Coronary artery (tissue), 2 donors: ENCODE measurements at regions not wholly inside any gene's neighbourhood (a gene's known extent, or its start where the extent isn't known, plus 50 kb on each side); places are given as distances from the start of the nearest gene placed in this dataset.

ENCODE experiments used
- DNase-seq: peaks from one replicate; pipeline ENCODE4 v3.0.0-alpha.2; 2017; ENCODE audit warnings: low spot score
- H3K27ac ChIP-seq, 2 donors: fragments of 200-600 bp; sonication (generic); one replicate each; pipeline ENCODE4 v1.5.1; 2016 to 2019
- H3K4me3 ChIP-seq: fragments of 200-600 bp; sonication (generic); 2 replicates; pipeline ENCODE4 v1.5.1; 2016; ENCODE audit warnings: mild to moderate bottlenecking, moderate library complexity
- CTCF ChIP-seq: fragments of 200-600 bp; sonication (generic); IDR thresholded peaks from one replicate; pipeline ENCODE4 v1.5.1; 2019; ENCODE audit warnings: antibody characterized with exemption

GRCh38 chr7:17706275-17706674 lies 234.0 kb downstream of the SNX13 start:
- no peak overlapping the region for H3K27ac ChIP-seq
- H3K4me3 ChIP-seq = no peak overlapping the region
- DNase-seq = no peak
- no peak for TF ChIP-seq CTCF

GRCh38 chr7:17706734-17707133 lies 233.6 kb downstream of the SNX13 start:
- TF ChIP-seq CTCF = no peak
- Histone ChIP-seq H3K27ac (no peak overlapping the region), H3K4me3 (no peak overlapping the region)
- DNase-seq = no peak

- H3K27ac ChIP-seq = no peak overlapping the region
- no peak overlapping the region for H3K4me3 ChIP-seq
- TF ChIP-seq CTCF = no peak
- no peak for DNase-seq
Observed at GRCh38 chr7:17709127-17709526, 231.2 kb downstream of the SNX13 start.

- Histone ChIP-seq H3K4me3 (no peak overlapping the region), H3K27ac (no peak overlapping the region)
- no peak for DNase-seq
- no peak for TF ChIP-seq CTCF
Observed at GRCh38 chr7:17709599-17709998, 230.7 kb downstream of the SNX13 start.

GRCh38 chr7:17710312-17710711 lies 230.0 kb downstream of the SNX13 start:
- no peak for TF ChIP-seq CTCF
- Histone ChIP-seq H3K4me3 (no peak overlapping the region), H3K27ac (no peak overlapping the region)
- no peak for DNase-seq

- Histone ChIP-seq H3K4me3 (no peak overlapping the region), H3K27ac (no peak overlapping the region)
- TF ChIP-seq CTCF = no peak
- DNase-seq = no peak
Observed at GRCh38 chr7:17713584-17713983, 226.7 kb downstream of the SNX13 start.

- no peak for DNase-seq
- no peak overlapping the region for H3K27ac ChIP-seq
- no peak for TF ChIP-seq CTCF
- H3K4me3 ChIP-seq = no peak overlapping the region
Observed at GRCh38 chr7:17716816-17717215, 223.5 kb downstream of the SNX13 start.
